ENCODE measurements at regions not wholly inside any gene's neighbourhood (a gene's known extent, or its start where the extent isn't known, plus 50 kb on each side); places are given as distances from the start of the nearest gene placed in this dataset.

DNA sequence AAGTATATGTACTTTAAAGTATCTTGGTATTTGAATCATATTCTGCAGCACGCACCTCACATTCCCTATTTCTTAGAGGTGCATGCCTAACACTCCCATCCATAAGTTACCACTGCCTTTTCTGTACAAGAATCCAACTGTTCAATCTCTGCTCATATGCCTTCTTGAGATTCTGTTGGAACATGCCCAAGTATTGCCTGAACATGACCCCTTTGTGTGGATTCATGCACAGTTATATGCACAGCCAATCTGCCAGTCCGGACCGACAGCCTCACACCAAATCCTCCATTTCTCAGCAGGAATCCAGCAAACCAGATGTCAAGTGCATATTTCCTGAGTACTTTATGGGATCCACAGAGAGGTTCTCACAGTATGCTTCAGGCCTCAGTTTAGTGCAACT lies 222.0 kb downstream of the TMEM182 start:
- CTCF ChIA-PET (ENCODE audit: low intra/inter-chr PET ratio, low total read pairs): no interaction called here
- TF ChIP-seq, protein P1, sequence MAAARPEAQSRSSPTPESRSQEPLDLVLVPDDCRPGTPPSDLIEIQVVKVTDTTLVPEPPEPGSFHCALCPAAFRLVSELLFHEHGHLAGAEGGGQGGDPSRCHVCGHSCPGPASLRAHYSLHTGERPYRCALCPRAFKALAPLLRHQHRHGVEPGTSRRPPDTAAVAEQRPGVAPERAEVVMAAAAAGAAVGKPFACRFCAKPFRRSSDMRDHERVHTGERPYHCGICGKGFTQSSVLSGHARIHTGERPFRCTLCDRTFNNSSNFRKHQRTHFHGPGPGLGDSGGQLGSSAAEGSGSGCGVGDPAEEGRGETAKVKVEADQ (CRISPR knock-in tag; IDR thresholded peaks at IDR 0.05; ENCODE audit: borderline replicate concordance): no peak
- no peak for TF ChIP-seq THYN1 (CRISPR knock-in tag; IDR thresholded peaks at IDR 0.05; ENCODE audit: borderline replicate concordance, low read depth)
- TF ChIP-seq FLYWCH1 (CRISPR knock-in tag; IDR thresholded peaks at IDR 0.05): no peak
- no peak for TF ChIP-seq ZNF567 (CRISPR knock-in tag; IDR thresholded peaks at IDR 0.05; ENCODE audit: borderline replicate concordance)
- TF ChIP-seq AGO1 (IDR thresholded peaks at IDR 0.05; ENCODE audit: low read depth, low read length, poor library complexity, severe bottlenecking): no peak
- no peak for TF ChIP-seq SP5 (CRISPR knock-in tag; IDR thresholded peaks at IDR 0.05; ENCODE audit: borderline replicate concordance, low read depth)
- TF ChIP-seq, protein P2, sequence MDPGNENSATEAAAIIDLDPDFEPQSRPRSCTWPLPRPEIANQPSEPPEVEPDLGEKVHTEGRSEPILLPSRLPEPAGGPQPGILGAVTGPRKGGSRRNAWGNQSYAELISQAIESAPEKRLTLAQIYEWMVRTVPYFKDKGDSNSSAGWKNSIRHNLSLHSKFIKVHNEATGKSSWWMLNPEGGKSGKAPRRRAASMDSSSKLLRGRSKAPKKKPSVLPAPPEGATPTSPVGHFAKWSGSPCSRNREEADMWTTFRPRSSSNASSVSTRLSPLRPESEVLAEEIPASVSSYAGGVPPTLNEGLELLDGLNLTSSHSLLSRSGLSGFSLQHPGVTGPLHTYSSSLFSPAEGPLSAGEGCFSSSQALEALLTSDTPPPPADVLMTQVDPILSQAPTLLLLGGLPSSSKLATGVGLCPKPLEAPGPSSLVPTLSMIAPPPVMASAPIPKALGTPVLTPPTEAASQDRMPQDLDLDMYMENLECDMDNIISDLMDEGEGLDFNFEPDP (CRISPR knock-in tag; conservative IDR thresholded peaks at IDR 0.05): no peak
- TF ChIP-seq REXO4 (CRISPR knock-in tag; IDR thresholded peaks at IDR 0.05; ENCODE audit: borderline replicate concordance): no peak
- no peak for TF ChIP-seq HMG20B (CRISPR knock-in tag; conservative IDR thresholded peaks at IDR 0.05)
- no peak for TF ChIP-seq SALL2 (CRISPR knock-in tag; IDR thresholded peaks at IDR 0.05)
- TF ChIP-seq, protein P3, sequence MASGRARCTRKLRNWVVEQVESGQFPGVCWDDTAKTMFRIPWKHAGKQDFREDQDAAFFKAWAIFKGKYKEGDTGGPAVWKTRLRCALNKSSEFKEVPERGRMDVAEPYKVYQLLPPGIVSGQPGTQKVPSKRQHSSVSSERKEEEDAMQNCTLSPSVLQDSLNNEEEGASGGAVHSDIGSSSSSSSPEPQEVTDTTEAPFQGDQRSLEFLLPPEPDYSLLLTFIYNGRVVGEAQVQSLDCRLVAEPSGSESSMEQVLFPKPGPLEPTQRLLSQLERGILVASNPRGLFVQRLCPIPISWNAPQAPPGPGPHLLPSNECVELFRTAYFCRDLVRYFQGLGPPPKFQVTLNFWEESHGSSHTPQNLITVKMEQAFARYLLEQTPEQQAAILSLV (CRISPR knock-in tag; IDR thresholded peaks at IDR 0.05; ENCODE audit: borderline replicate concordance): no peak
- no peak for TF ChIP-seq NFYB (CRISPR knock-in tag; IDR thresholded peaks at IDR 0.05)
- TF ChIP-seq, protein P4, sequence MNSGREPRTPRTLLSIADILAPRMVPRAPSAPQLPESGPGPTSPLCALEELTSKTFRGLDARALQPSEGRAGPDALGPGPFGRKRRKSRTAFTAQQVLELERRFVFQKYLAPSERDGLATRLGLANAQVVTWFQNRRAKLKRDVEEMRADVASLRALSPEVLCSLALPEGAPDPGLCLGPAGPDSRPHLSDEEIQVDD (CRISPR knock-in tag; IDR thresholded peaks at IDR 0.05; ENCODE audit: borderline replicate concordance): no peak
- H4K20me1 ChIP-seq (ENCODE audit: insufficient read depth, low read length): no peaks in the 10 kb centered on the region
- WGBS (ENCODE audit: low lambda C conversion rate): 18% methylated on average over 3 of the region's 3 CpGs
- H3K79me2 ChIP-seq (ENCODE audit: insufficient read depth, low read length): no peaks in the 10 kb centered on the region
- no peak overlapping the region for H3K4me2 ChIP-seq (ENCODE audit: low read depth, low read length)
- no peaks in the 10 kb centered on the region for H3K4me1 ChIP-seq (ENCODE audit: insufficient read depth, low read length)
- no peak overlapping the region for H3K4me3 ChIP-seq (replicated peaks in 1 of 3; ENCODE audit: insufficient read depth in 1 of 3, low read depth in 2 of 3, low read length in 3 of 3)
- no peak for FAIRE-seq
- H3K9me3 ChIP-seq (ENCODE audit: low read length): no peaks in the 10 kb centered on the region
- H3K27me3 ChIP-seq (ENCODE audit: control insufficient read depth in 1 of 2, insufficient read depth in 2 of 2, low read length in 2 of 2): no peaks in the 10 kb centered on the region
- intact Hi-C loops (cut with micrococcal nuclease; ENCODE audit: unreplicated experiment) (no loop called here), in situ Hi-C loops (cut with HindIII; ENCODE audit: extremely low pct_ligation_motif_present, low pct_unique_long_range_greater_than_20kb) (no loop called here)
- no peaks in the 10 kb centered on the region for H3K36me3 ChIP-seq (replicated peaks in 1 of 2; ENCODE audit: control insufficient read depth in 1 of 2, insufficient read depth in 2 of 2, low read length in 2 of 2)
- ATAC-seq: no peak
- no TSS peak for BruUV-seq (replicated peaks)
- H3K9ac ChIP-seq (ENCODE audit: insufficient read depth, low read depth, low read length): no peak overlapping the region
- no peak overlapping the region for H2AFZ ChIP-seq (ENCODE audit: low read length)
- no peak overlapping the region for H3K27ac ChIP-seq (ENCODE audit: extremely low read length, insufficient read depth, low read length)
- no peak for DNase-seq (ENCODE audit: low spot score)
- POLR2A ChIA-PET: no interaction called here
